ENCODE measurements at regions not wholly inside any gene's neighbourhood (a gene's known extent, or its start where the extent isn't known, plus 50 kb on each side); places are given as distances from the start of the nearest gene placed in this dataset.

DNA sequence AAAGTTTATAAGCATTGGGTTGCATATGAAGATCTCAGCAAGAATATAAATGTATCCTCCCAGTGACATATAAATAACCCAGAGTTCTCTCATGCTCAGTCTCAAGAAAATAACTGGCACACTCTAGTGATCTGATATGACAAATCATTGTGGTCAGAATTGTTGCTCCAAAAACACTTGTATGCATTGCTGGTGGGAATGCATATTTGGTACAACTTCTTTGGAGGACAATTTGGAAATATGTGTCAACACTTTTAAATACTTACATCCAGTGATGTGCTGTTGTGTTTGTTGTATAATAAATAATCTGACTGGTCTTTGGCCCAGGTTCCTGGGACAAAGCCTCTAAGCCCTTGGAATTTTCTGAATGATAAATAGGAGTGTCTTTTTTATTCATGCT lies 66.7 kb upstream of the STT3B start:
- TF ChIP-seq EZH2phosphoT487 (IDR thresholded peaks at IDR 0.05; ENCODE audit: low read depth, severe bottlenecking, unreplicated experiment) = no peak
- TF ChIP-seq, protein P1, sequence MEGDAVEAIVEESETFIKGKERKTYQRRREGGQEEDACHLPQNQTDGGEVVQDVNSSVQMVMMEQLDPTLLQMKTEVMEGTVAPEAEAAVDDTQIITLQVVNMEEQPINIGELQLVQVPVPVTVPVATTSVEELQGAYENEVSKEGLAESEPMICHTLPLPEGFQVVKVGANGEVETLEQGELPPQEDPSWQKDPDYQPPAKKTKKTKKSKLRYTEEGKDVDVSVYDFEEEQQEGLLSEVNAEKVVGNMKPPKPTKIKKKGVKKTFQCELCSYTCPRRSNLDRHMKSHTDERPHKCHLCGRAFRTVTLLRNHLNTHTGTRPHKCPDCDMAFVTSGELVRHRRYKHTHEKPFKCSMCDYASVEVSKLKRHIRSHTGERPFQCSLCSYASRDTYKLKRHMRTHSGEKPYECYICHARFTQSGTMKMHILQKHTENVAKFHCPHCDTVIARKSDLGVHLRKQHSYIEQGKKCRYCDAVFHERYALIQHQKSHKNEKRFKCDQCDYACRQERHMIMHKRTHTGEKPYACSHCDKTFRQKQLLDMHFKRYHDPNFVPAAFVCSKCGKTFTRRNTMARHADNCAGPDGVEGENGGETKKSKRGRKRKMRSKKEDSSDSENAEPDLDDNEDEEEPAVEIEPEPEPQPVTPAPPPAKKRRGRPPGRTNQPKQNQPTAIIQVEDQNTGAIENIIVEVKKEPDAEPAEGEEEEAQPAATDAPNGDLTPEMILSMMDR (IDR thresholded peaks at IDR 0.05; ENCODE audit: poor library complexity) = no peak
